HEK293 (cell line): ENCODE measurements at regions not wholly inside any gene's neighbourhood (a gene's known extent, or its start where the extent isn't known, plus 50 kb on each side); places are given as distances from the start of the nearest gene placed in this dataset.

ENCODE experiments used
- ZBTB21 ChIP-seq: fragments of 450-650 bp; formaldehyde crosslinking; IDR thresholded peaks from 2 replicates; pipeline ENCODE4 v1.5.1; 2017; ENCODE audit warnings: missing biosample characterization, missing genetic modification characterization
- ZNF501 ChIP-seq: fragments of 450-650 bp; formaldehyde crosslinking; IDR thresholded peaks from 2 replicates; pipeline ENCODE4 v1.5.1; 2016; ENCODE audit warnings: missing biosample characterization, missing genetic modification characterization

GRCh38 chr2:160635488-160635887 is 141.9 kb upstream of the RBMS1 start:
- TF ChIP-seq ZBTB21 (no peak), ZNF501 (tag by site-specific recombination) (no peak)
